ENCODE measurements at regions not wholly inside any gene's neighbourhood (a gene's known extent, or its start where the extent isn't known, plus 50 kb on each side); places are given as distances from the start of the nearest gene placed in this dataset.

GRCh38 chr5:74507370-74508005 is 133.0 kb downstream of the ENC1 start:
- no peaks in the 10 kb centered on the region for H3K4me1 ChIP-seq (ENCODE audit: control insufficient read depth in 2 of 3, insufficient read depth in 2 of 3, low read depth in 1 of 3, low read length in 3 of 3)
- no peak overlapping the region for H3K9ac ChIP-seq (ENCODE audit: low read length in 3 of 3)
- no peaks in the 10 kb centered on the region for H3K27me3 ChIP-seq (ENCODE audit: control insufficient read depth, insufficient read depth, low read length)
- no peaks in the 10 kb centered on the region for H3K36me3 ChIP-seq (ENCODE audit: control insufficient read depth in 2 of 3, insufficient read depth in 3 of 3, low read length in 3 of 3)
- no peak overlapping the region for H3K27ac ChIP-seq (ENCODE audit: low read depth in 2 of 2, low read length in 2 of 2)
- FAIRE-seq (no peak), DNase-seq (peak in 4 of 5 donors; percentile 59 to 89 (median 74))
- TF ChIP-seq CTCF (IDR thresholded peaks at IDR 0.05; ENCODE audit: borderline replicate concordance, extremely low read depth, insufficient read depth): no peak
- intact Hi-C loops (cut with DNase I): no loop called here
- no peaks in the 10 kb centered on the region for H3K9me3 ChIP-seq (ENCODE audit: control insufficient read depth in 2 of 3, insufficient read depth in 1 of 3, low read length in 3 of 3)
- H3K4me3 ChIP-seq (ENCODE audit: low read length in 3 of 3): no peak overlapping the region

GRCh38 chr5:74506119-74506518 is 134.4 kb downstream of the ENC1 start:
- no peak for TF ChIP-seq CTCF (IDR thresholded peaks at IDR 0.05; ENCODE audit: borderline replicate concordance, extremely low read depth, insufficient read depth)
- Histone ChIP-seq H3K4me1 (ENCODE audit: control insufficient read depth in 2 of 3, insufficient read depth in 2 of 3, low read depth in 1 of 3, low read length in 3 of 3) (peaks cover 0 to 4% (median 0%) of the 10 kb centered on the region in 3 donors), H3K4me3 (ENCODE audit: low read length in 3 of 3) (no peak overlapping the region), H3K9me3 (ENCODE audit: control insufficient read depth in 2 of 3, insufficient read depth in 1 of 3, low read length in 3 of 3) (no peaks in the 10 kb centered on the region), H3K36me3 (ENCODE audit: control insufficient read depth in 2 of 3, insufficient read depth in 3 of 3, low read length in 3 of 3) (no peaks in the 10 kb centered on the region), H3K9ac (ENCODE audit: low read length in 3 of 3) (no peak overlapping the region), H3K27ac (ENCODE audit: low read depth in 2 of 2, low read length in 2 of 2) (no peak overlapping the region), H3K27me3 (ENCODE audit: control insufficient read depth, insufficient read depth, low read length) (no peaks in the 10 kb centered on the region)
- no peak for FAIRE-seq
- DNase-seq: no peak
- intact Hi-C loops (cut with DNase I): no loop called here

- no peak for DNase-seq
- TF ChIP-seq CTCF (IDR thresholded peaks at IDR 0.05; ENCODE audit: borderline replicate concordance, extremely low read depth, insufficient read depth): no peak
- intact Hi-C loops (cut with DNase I): no loop called here
Measured at GRCh38 chr5:74504463-74504862, 136.1 kb downstream of the ENC1 start.

More at GRCh38 chr5:74504463-74504862, 136.1 kb downstream of the ENC1 start:
- H3K27ac ChIP-seq (ENCODE audit: low read depth in 2 of 2, low read length in 2 of 2): no peak overlapping the region
- no peak for FAIRE-seq
- no peaks in the 10 kb centered on the region for H3K36me3 ChIP-seq (ENCODE audit: control insufficient read depth in 2 of 3, insufficient read depth in 3 of 3, low read length in 3 of 3)
- no peaks in the 10 kb centered on the region for H3K27me3 ChIP-seq (ENCODE audit: control insufficient read depth, insufficient read depth, low read length)
- peaks cover 0 to 11% (median 4%) of the 10 kb centered on the region in 3 donors for H3K4me1 ChIP-seq (ENCODE audit: control insufficient read depth in 2 of 3, insufficient read depth in 2 of 3, low read depth in 1 of 3, low read length in 3 of 3)
- no peak overlapping the region for H3K9ac ChIP-seq (ENCODE audit: low read length in 3 of 3)
- H3K9me3 ChIP-seq (ENCODE audit: control insufficient read depth in 2 of 3, insufficient read depth in 1 of 3, low read length in 3 of 3): no peaks in the 10 kb centered on the region
- H3K4me3 ChIP-seq (ENCODE audit: low read length in 3 of 3): no peak overlapping the region

Data from kidney (tissue), 13 donors.